Body of pancreas (tissue), 4 donors: ENCODE measurements at regions not wholly inside any gene's neighbourhood (a gene's known extent, or its start where the extent isn't known, plus 50 kb on each side); places are given as distances from the start of the nearest gene placed in this dataset.

ENCODE experiments used
- ATAC-seq: fragments of 150-250 bp; one replicate; pipeline ENCODE4 v1.9.1; 2016
- DNase-seq, 4 donors: peaks; one replicate each; pipeline ENCODE4 v3.0.0-alpha.2; 2019
- H3K27ac ChIP-seq, 4 donors: fragments of 200-600 bp; sonication (generic); 1 replicate in 3 of 4; 2 replicates in 1 of 4; pipeline versions ENCODE4 v1.5.1 to v1.6.1; 2016 to 2019; ENCODE audit warnings: mild to moderate bottlenecking in 1 of 4, mixed read lengths in 1 of 4, moderate library complexity in 1 of 4
- H3K27me3 ChIP-seq, 2 donors: fragments of 200-600 bp; sonication (generic); one replicate each; pipeline ENCODE4 v1.6.0; 2016; ENCODE audit warnings: mild to moderate bottlenecking in 1 of 2
- H3K36me3 ChIP-seq, 2 donors: fragments of 200-600 bp; sonication (generic); replicated peaks in 1 of 2; 2 replicates each; pipeline ENCODE4 v1.5.1; 2016; ENCODE audit warnings: low read depth in 2 of 2; ENCODE audit not compliant: insufficient read depth in 1 of 2
- H3K4me1 ChIP-seq: fragments of 200-600 bp; sonication (generic); one replicate; pipeline ENCODE4 v1.6.0; 2016
- H3K4me3 ChIP-seq, 2 donors: fragments of 200-600 bp; sonication (generic); 1 replicate in 1 of 2; 2 replicates in 1 of 2; pipeline ENCODE4 v1.5.1; 2016 to 2019
- H3K9me3 ChIP-seq, 3 donors: fragments of 200-600 bp; sonication (generic); 1 replicate in 2 of 3; 2 replicates in 1 of 3; pipeline ENCODE4 v1.5.1; 2016
- CTCF ChIP-seq, 7 experiments: fragments of 450-650 bp in 4 of 7; fragments of 200-600 bp in 3 of 7; sonication (generic) in 3 of 7; IDR thresholded peaks; one replicate each; pipeline ENCODE4 v1.5.1; 2016 to 2019; ENCODE audit warnings: antibody characterized with exemption in 7 of 7
- POLR2A ChIP-seq, 3 donors: fragments of 450-650 bp; IDR thresholded peaks; one replicate each; pipeline ENCODE4 v1.6.1; 2016; ENCODE audit warnings: antibody characterized with exemption in 3 of 3, mild to moderate bottlenecking in 2 of 3
- WGBS, 2 donors: methylation state at CpG; one replicate each; pipeline ENCODE4 v1.1.5; 2017; 5-methylcytosine and 5-hydroxymethylcytosine counted together
- intact Hi-C: fragments of 100-400 bp; cut with DNase I; formaldehyde crosslinking; loops from one replicate; pipeline ENCODE4 v1.15.1; 2023

- Histone ChIP-seq H3K36me3 (no peaks in the 10 kb centered on the region), H3K4me1 (no peaks in the 10 kb centered on the region), H3K9me3 (no peaks in the 10 kb centered on the region), H3K27me3 (no peaks in the 10 kb centered on the region), H3K4me3 (no peak overlapping the region), H3K27ac (no peak overlapping the region)
- TF ChIP-seq POLR2A (IDR thresholded peaks at IDR 0.05) (no peak), CTCF (IDR thresholded peaks at IDR 0.05) (no peak)
- ATAC-seq: no peak
- intact Hi-C loops: no loop called here
- no peak for DNase-seq
Measured at GRCh38 chr7:159263430-159263829, 118.8 kb upstream of the VIPR2 start.

DNA sequence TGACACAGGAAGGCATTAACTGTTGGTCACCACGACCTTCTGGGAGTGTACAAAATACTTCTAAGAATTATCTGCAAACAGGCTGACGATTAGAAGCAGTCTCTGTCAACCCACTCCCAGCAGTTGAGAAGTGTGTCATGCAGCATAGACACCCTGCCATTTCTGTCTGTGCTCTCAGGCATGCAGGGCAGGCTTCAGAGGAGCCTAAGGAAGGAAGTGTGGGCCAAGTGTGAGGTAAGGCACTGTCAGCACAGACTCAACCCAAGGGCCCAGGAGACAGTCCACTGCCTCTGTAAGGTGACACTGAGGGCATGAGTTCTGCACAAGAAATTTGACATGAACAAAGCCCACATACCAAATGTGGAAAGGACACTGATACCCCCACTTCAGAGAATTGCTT, 109.0 kb upstream of the VIPR2 start:
- H3K36me3 ChIP-seq: no peaks in the 10 kb centered on the region
- TF ChIP-seq CTCF (IDR thresholded peaks at IDR 0.05) (no peak), POLR2A (IDR thresholded peaks at IDR 0.05) (no peak)
- 30 to 50% methylated on average over 2 of the region's 2 CpGs for WGBS, 2 donors
- intact Hi-C loops: no loop called here
- H3K27ac ChIP-seq: no peak overlapping the region
- H3K4me3 ChIP-seq: no peak overlapping the region
- no peaks in the 10 kb centered on the region for H3K4me1 ChIP-seq
- H3K9me3 ChIP-seq: no peaks in the 10 kb centered on the region
- no peaks in the 10 kb centered on the region for H3K27me3 ChIP-seq
- DNase-seq (no peak), ATAC-seq (no peak)

GRCh38 chr7:159250471-159250870, 105.8 kb upstream of the VIPR2 start:
- DNase-seq (no peak), ATAC-seq (no peak)
- no peak overlapping the region for H3K27ac ChIP-seq
- TF ChIP-seq POLR2A (IDR thresholded peaks at IDR 0.05): no peak
- TF ChIP-seq CTCF (IDR thresholded peaks at IDR 0.05): no peak
- 56 to 57% methylated on average over 1 of the region's 1 CpG for WGBS, 2 donors
- intact Hi-C loops: no loop called here
- H3K36me3 ChIP-seq: no peaks in the 10 kb centered on the region
- H3K4me3 ChIP-seq: no peak overlapping the region
- no peaks in the 10 kb centered on the region for H3K27me3 ChIP-seq
- H3K4me1 ChIP-seq: no peaks in the 10 kb centered on the region
- H3K9me3 ChIP-seq: no peaks in the 10 kb centered on the region

DNA sequence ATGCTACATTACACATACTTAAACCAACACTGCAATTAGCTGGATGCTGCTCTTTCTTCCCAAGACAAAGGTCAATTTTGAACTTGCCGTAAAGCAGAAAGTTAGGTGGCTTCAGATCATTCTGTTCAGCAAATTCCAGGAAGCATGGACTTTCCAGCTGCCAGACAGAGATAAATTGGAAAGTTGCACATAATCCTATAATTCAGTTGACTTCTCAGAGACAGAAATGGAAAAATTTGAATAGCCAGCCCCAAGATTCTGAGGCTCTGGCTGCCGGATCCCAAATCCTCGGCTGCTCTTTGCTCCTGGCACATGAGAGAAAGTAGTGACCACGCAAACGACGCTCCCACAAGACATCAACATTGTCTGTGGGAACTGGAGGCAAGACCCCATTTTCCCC, 105.0 kb upstream of the VIPR2 start:
- TF ChIP-seq POLR2A (IDR thresholded peaks at IDR 0.05) (no peak), CTCF (IDR thresholded peaks at IDR 0.05) (no peak)
- DNase-seq (no peak), ATAC-seq (no peak)
- Histone ChIP-seq H3K9me3 (no peaks in the 10 kb centered on the region), H3K4me1 (no peaks in the 10 kb centered on the region), H3K27me3 (no peaks in the 10 kb centered on the region), H3K4me3 (no peak overlapping the region), H3K36me3 (no peaks in the 10 kb centered on the region), H3K27ac (no peak overlapping the region)
- intact Hi-C loops: no loop called here
- 72 to 79% methylated on average over 6 of the region's 6 CpGs for WGBS, 2 donors

DNA sequence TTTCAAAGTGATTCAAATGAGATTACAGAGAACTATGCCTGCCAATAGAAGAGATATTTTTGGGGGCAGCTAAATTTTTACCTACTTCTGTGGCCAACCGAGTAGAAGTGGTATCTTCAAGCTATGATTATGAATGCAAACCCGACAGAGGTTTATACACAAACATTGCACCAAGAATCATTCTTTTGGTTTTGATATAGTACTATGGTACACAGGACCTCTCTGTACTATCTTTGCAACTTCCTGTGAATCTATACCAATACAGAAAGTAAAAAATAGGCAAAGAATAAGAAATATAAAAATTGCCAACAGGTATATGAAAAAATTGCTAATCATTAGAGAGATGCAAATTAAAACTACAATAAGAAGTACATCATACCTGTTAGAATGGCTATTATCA, 103.2 kb upstream of the VIPR2 start:
- WGBS, 2 donors: 59 to 65% methylated on average over 2 of the region's 2 CpGs
- no peak for DNase-seq
- TF ChIP-seq POLR2A (IDR thresholded peaks at IDR 0.05) (no peak), CTCF (IDR thresholded peaks at IDR 0.05) (no peak)
- no peaks in the 10 kb centered on the region for H3K9me3 ChIP-seq
- no peaks in the 10 kb centered on the region for H3K27me3 ChIP-seq
- no peaks in the 10 kb centered on the region for H3K36me3 ChIP-seq
- no peak for ATAC-seq
- H3K4me1 ChIP-seq: no peaks in the 10 kb centered on the region
- intact Hi-C loops: no loop called here
- no peak overlapping the region for H3K4me3 ChIP-seq
- no peak overlapping the region for H3K27ac ChIP-seq
